Limb (tissue), 2 donors: ENCODE measurements at regions not wholly inside any gene's neighbourhood (a gene's known extent, or its start where the extent isn't known, plus 50 kb on each side); places are given as distances from the start of the nearest gene placed in this dataset.
"Not testable (repeated sequence)": the region's sequence is repeated elsewhere in the genome, so short reads cannot be mapped to it uniquely, and the experiment has no call there.

Experiments used
- DNase-seq, 2 donors: peaks; one replicate each; pipeline ENCODE4 v3.0.0-alpha.2; 2016; ENCODE audit errors: extremely low spot score in 2 of 2

- DNase-seq = no peak
These were observed 104.9 kb downstream of the CDC7 start for GRCh38 chr1:91605566-91605965.

GRCh38 chr1:91606546-91607078 lies 106.0 kb downstream of the CDC7 start:
- DNase-seq = no peak

GRCh38 chr1:91607686-91608085 lies 107.0 kb downstream of the CDC7 start:
- DNase-seq = not testable (repeated sequence)

- DNase-seq = no peak
These were observed 108.2 kb downstream of the CDC7 start for GRCh38 chr1:91608876-91609275.

GRCh38 chr1:91609551-91609950 lies 108.9 kb downstream of the CDC7 start:
- no peak for DNase-seq

- DNase-seq = no peak
These were observed 109.5 kb downstream of the CDC7 start for GRCh38 chr1:91610102-91610501.

- DNase-seq = no peak
These were observed 110.1 kb downstream of the CDC7 start for GRCh38 chr1:91610789-91611188.

GRCh38 chr1:91611483-91611917 lies 110.8 kb downstream of the CDC7 start:
- DNase-seq = no peak

GRCh38 chr1:91613595-91613994 lies 112.9 kb downstream of the CDC7 start:
- DNase-seq = no peak

GRCh38 chr1:91616712-91617111 lies 116.1 kb downstream of the CDC7 start:
- no peak for DNase-seq

- DNase-seq = peak; percentile 45 to 54
These were observed 116.7 kb downstream of the CDC7 start for GRCh38 chr1:91617285-91617765.

GRCh38 chr1:91619881-91620280 lies 119.2 kb downstream of the CDC7 start:
- DNase-seq = no peak

- no peak for DNase-seq
These were observed 120.7 kb downstream of the CDC7 start for GRCh38 chr1:91621360-91621759.

GRCh38 chr1:91621907-91622306 lies 121.3 kb downstream of the CDC7 start:
- DNase-seq = no peak

- no peak for DNase-seq
These were observed 122.0 kb downstream of the CDC7 start for GRCh38 chr1:91622616-91623015.

GRCh38 chr1:91623020-91623419 lies 122.4 kb downstream of the CDC7 start:
- no peak for DNase-seq

- DNase-seq = no peak
These were observed 123.7 kb downstream of the CDC7 start for GRCh38 chr1:91624331-91624730.
